HG02763 (cell line): ENCODE measurements at regions not wholly inside any gene's neighbourhood (a gene's known extent, or its start where the extent isn't known, plus 50 kb on each side); places are given as distances from the start of the nearest gene placed in this dataset.

Experiments used
- ATAC-seq: cut with Tn5 transposase; IDR thresholded peaks from one replicate; pipeline ENCODE4 v1.9.1; 2021; ENCODE audit warnings: mild to moderate bottlenecking, moderate library complexity; ENCODE audit not compliant: unreplicated experiment

GRCh38 chr22:34866081-34866480, 199.9 kb upstream of the ISX start:
- no peak for ATAC-seq

- ATAC-seq = no peak
Measured at GRCh38 chr22:34866495-34867131, 199.3 kb upstream of the ISX start.

GRCh38 chr22:34877506-34877905, 188.5 kb upstream of the ISX start:
- ATAC-seq = no peak

- ATAC-seq = no peak
Measured at GRCh38 chr22:34878171-34878570, 187.8 kb upstream of the ISX start.

GRCh38 chr22:34879001-34879400, 187.0 kb upstream of the ISX start:
- no peak for ATAC-seq

GRCh38 chr22:34880662-34881061, 185.3 kb upstream of the ISX start:
- no peak for ATAC-seq

- no peak for ATAC-seq
Measured at GRCh38 chr22:34881453-34881852, 184.5 kb upstream of the ISX start.

GRCh38 chr22:34885852-34886251, 180.1 kb upstream of the ISX start:
- ATAC-seq = no peak

- no peak for ATAC-seq
Measured at GRCh38 chr22:34886391-34886790, 179.6 kb upstream of the ISX start.

- ATAC-seq = no peak
Measured at GRCh38 chr22:34886812-34887211, 179.1 kb upstream of the ISX start.

GRCh38 chr22:34897126-34897525, 168.8 kb upstream of the ISX start:
- ATAC-seq = no peak

- ATAC-seq = no peak
Measured at GRCh38 chr22:34902335-34902734, 163.6 kb upstream of the ISX start.

- no peak for ATAC-seq
Measured at GRCh38 chr22:34903416-34903815, 162.5 kb upstream of the ISX start.

GRCh38 chr22:34904486-34904885, 161.5 kb upstream of the ISX start:
- ATAC-seq = no peak

- ATAC-seq = no peak
Measured at GRCh38 chr22:34913826-34914225, 152.1 kb upstream of the ISX start.

GRCh38 chr22:34914846-34915245, 151.1 kb upstream of the ISX start:
- no peak for ATAC-seq

GRCh38 chr22:34917239-34917638, 148.7 kb upstream of the ISX start:
- no peak for ATAC-seq

- ATAC-seq = no peak
Measured at GRCh38 chr22:34931026-34931425, 134.9 kb upstream of the ISX start.

- ATAC-seq = no peak
Measured at GRCh38 chr22:34934261-34934660, 131.7 kb upstream of the ISX start.

GRCh38 chr22:34943830-34944229, 122.1 kb upstream of the ISX start:
- no peak for ATAC-seq

- no peak for ATAC-seq
Measured at GRCh38 chr22:34946339-34946985, 119.5 kb upstream of the ISX start.

GRCh38 chr22:34950489-34950888, 115.5 kb upstream of the ISX start:
- ATAC-seq = no peak

- ATAC-seq = no peak
Measured at GRCh38 chr22:34951212-34951611, 114.7 kb upstream of the ISX start.
